CD4-positive, alpha-beta T cell treated with Interleukin-1 beta for 1 hour (primary cell): ENCODE measurements at regions not wholly inside any gene's neighbourhood (a gene's known extent, or its start where the extent isn't known, plus 50 kb on each side); places are given as distances from the start of the nearest gene placed in this dataset.

Experiments used
- DNase-seq, 2 donors: peaks; one replicate each; pipeline ENCODE4 v3.0.0-alpha.2; 2020 to 2022

- no peak for DNase-seq
Measured at GRCh38 chr2:217573571-217573970, 429.2 kb downstream of the TNS1 start.

GRCh38 chr2:217570394-217570793 lies 432.4 kb downstream of the TNS1 start:
- DNase-seq: no peak

- no peak for DNase-seq
Measured at GRCh38 chr2:217568289-217568971, 434.4 kb downstream of the TNS1 start.

DNA sequence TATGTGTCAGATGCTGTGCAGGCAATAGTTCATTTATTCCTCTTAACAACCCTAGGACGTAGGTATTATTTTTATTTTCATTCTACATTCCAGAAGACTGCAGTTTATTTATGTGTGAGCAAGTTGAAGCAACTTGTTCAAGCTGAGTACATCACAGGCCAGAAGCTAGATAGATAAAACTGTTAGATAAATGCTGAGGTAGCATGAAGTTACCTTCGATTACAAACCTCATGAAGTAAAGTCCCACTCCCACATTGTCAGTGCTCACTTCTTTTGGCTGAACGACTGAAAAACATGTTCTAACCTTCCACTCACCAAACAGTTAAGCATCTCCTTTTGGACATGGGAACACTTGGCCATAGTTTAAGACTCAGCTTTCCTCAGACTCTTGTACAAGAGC lies 439.2 kb downstream of the TNS1 start:
- DNase-seq: no peak

DNA sequence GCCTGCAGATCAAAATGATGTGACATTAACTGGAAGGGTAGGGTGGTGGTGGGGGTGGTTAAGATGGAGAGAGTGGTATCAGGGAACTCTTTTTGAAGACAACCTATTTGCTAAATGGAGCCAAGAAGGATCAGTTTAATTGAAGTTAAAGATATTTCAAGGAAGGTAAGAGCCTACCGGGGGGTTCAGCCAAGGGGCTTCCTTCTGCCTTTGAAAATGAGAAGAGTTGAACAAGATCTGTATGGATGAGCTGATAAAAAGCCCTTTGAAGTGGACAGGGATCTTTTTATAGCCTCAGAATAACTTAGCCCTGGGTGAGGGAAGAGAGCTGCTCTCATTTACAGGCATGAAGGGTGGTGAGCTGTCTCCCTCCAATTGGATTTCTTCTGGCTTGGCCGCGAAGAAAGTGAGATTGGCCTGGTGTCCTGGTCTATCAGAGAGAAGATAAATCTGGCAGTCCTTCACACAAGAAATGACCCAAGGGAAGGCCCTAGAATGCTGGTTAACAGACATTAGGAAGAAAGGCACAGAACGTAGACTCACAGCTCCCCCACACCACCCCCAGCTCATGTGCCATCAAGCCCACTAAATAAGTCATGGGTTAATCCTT lies 439.8 kb downstream of the TNS1 start:
- no peak for DNase-seq

GRCh38 chr2:217559084-217559483 lies 443.7 kb downstream of the TNS1 start:
- DNase-seq: no peak

DNA sequence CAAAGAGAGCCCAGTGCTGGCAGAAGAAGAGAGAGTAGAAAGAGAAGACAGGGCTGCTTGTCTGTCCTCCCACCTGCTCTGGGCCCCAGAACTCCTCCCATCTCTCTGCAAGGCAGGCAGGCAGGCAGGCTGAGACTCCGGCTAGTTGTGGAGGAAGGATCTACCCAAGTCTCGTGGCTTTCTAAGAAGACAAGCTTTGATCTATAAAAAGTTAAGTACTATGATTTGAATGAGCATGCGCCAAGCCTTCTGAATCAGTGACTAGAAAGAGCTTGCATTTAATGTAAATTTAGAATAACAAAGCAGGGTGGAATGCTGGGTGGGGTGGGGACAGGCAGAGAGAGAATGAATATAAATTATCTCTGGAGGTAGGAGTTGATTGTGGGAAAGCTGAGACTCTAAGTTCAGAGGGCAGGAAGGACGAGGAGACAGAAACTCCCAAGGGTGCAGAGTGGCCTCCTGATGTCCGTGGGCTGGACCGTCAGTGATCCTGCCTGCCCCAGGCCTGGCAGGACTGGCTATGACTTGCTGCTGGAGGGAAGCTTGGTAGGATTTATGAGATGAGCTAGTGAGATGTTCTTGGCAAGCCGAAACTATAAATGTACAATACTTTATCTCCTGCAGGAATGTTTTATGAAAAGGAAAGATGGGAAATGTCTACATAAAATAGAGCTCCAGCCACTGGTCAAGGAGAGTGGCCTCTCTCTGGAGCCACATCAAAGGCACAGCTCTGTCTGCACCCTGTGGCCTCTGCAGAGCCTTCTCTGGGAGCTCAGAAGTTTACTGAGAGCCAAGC lies 447.5 kb downstream of the TNS1 start:
- DNase-seq: no peak

- DNase-seq: no peak
Measured at GRCh38 chr2:217553679-217554078, 449.1 kb downstream of the TNS1 start.

DNA sequence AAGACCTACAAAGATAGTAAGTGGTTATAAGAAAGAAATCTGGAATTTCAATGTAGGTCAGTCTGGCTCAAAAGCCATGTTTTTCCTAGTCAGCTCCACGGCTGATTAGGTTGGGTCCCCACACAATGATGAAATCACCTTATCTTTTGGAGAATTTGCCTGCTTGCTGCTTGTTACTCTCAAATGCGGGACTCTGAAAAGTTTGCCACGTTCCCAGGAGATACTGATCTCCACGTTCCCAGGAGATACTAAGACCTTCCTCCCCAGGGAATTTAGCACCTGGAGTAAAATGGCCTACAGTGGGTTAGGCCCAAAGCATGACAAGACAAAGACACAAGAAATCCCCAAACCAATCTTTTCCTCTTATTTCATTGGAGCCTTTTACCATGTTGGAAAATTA lies 449.6 kb downstream of the TNS1 start:
- no peak for DNase-seq

- DNase-seq: no peak
Measured at GRCh38 chr2:217552081-217552480, 450.7 kb downstream of the TNS1 start.

DNA sequence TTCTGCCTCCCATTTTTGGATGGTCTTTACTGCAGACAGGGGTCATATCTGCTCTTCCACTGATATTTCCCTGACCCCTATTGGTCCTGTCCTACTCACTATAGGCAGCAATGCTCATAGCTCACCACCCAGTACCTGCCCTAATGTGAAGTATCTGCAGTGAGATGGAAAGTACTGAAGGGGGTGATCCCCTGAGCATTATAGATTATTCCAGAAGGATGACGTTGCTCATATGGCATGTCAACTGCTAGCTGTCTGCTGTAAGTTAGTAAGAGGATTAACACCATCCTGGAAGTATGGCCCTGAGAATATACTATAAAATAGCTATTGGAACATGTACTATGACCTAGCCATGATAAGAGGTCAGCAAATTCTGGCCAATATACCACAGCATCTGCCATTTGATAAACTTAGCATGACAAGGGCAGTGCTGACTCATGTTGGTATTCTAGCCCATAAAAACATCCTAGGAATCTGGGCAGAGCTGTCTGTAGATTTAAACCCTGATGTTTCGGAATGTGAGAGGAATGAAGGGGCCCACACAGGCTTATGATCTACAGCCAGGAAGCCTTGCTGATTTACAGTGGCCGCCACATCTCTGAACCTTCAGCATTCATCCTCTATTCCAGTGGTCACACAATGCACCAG lies 451.4 kb downstream of the TNS1 start:
- DNase-seq: no peak

DNA sequence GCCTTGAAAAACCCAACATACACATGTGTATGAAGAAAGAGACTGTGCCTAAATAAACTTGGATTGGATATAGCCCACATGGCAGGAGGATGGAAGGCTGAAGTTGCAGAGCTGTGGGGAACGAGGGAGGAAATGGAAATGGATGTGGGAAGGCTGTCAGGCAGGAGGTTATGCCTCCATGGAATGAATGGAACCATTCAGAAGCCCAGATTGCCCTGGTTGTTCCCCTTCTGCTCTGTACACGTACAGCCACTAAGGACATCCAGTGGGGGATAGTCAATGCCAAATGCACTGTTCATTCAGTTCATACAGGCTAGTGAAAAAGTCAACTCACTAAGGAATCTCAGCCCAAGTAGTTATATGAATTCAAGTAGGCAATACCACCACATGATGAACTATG lies 463.7 kb downstream of the TNS1 start:
- DNase-seq: no peak

DNA sequence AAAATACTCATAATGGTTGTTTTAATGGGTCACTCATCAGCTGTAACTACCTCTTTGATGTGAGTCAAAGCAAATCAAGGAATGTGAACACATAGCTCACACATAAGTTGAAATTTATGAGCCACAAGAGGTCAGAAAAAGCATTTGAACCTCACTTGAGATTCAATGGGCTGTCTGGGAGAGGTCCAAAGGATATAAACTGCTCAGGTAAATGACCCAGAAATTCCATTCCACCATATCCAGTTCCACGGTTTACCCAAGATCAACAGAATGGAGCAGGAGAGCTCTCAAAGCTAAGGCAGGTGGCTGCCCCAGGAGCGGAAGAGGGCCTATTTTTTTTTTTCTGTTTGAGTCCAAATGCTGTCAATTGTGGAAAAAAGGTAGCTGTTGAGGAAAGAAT lies 464.1 kb downstream of the TNS1 start:
- no peak for DNase-seq

GRCh38 chr2:217535957-217536708 lies 466.7 kb downstream of the TNS1 start:
- no peak for DNase-seq

DNA sequence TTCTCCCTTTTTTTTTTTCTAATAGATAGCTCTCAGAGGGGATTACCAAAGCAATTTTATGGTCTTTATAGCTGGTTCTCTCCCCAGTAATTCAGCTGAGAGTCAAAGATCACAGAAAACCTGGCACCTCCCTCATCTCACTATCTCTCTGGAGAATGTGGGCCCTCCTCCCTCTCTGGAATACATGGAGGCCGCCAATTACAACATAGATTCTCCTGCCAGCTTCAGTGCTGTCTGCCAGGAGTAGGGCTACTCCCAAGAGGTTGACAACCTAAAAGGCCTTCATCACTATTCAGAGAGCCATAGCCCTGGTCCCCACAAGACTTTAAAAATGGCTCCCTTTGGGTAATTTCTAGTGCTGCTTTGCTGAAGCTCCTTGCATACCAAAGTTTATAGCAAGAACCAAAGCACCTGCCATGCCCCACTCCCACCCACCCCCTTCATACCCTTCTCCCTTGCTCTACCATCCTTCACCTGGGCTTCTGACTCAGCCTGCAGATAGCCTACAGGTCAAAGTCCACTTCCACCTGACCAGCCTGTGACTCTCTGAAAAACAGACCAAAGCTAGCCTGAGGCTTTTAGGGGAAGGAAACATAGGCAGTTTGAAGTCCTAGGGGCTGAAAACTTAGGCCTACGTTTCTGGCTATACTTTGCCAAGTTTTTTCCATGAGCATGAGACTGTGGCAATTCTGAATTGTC lies 472.3 kb downstream of the TNS1 start:
- no peak for DNase-seq

DNA sequence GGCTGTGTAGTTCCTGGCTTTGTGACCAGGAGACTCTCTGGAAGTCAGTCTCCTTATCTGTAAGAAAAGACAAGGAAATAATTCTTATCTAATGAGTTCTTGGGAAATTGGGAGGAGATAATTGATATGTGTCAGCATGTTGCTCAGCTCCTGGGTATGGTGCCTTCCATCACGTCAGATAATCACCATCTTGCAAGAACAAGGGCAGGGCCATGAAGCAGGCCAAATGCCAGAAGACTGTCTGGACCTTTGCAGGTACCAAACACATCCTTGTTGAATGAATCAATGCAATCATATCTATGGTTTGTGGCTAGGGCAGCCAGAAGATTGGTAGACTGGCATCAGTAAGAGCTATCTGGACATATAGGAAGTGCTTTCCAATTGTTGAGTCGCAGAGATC lies 473.5 kb downstream of the TNS1 start:
- no peak for DNase-seq

DNA sequence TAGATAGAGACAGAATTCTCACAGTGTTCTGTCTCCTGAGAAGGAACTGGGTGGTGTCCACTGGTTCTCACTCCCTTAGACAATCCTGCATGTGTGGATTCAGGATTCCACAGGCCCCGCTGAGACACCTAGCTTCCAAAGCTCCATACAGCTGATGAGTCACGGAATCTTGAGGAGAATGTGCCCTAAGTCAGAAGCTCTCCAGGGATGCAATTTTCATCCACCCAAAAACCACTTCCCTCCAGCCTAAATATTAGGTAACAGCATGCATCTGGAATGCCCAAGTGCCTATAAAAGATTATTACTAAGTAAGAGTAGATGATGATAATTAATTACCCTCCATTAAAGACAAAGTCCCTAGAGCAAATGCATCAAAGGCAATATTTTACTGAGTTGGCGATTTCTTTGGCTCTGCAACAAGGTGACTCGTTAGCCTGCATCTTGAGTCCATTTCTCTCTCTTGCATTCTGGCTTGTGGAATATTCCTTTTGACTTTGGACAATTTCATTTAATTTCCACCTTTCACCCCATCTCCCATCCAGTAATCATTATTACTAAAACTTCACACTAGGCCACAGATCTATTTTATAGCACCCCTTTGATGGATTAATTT lies 475.1 kb downstream of the TNS1 start:
- DNase-seq: no peak

- DNase-seq: no peak
Measured at GRCh38 chr2:217525076-217525475, 477.7 kb downstream of the TNS1 start.

DNA sequence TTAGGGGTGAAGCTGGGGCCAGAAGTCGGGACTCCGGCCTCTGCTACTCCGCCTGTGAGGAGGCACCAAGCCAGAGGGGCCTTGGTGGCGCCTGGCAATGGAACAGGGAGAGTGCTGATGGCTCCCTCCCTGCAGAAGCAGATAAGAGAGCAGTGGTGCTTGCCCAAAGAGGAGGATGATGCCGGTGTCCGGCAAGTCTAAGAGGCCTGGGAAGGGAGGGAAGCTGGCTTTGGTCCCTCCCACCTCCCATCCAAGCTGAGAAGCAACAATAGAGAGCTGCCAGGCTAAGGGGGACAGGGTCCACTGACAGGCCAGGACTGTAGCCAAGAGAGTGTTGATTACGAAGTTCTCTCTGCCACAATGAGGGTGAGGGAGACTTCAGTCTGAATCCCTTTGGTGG lies 479.5 kb downstream of the TNS1 start:
- DNase-seq: no peak

GRCh38 chr2:217521820-217522219 lies 481.0 kb downstream of the TNS1 start:
- no peak for DNase-seq

- DNase-seq: no peak
Measured at GRCh38 chr2:217520356-217521010, 482.3 kb downstream of the TNS1 start.
